NCI-H1417 treated with DMSO at 0.1 percent for 48 hours (cell line): ENCODE measurements at regions not wholly inside any gene's neighbourhood (a gene's known extent, or its start where the extent isn't known, plus 50 kb on each side); places are given as distances from the start of the nearest gene placed in this dataset.

Experiments used
- DNase-seq: peaks from one replicate; lab custom pipeline; 2025; lab: John Stamatoyannopoulos, UW

GRCh38 chr11:37512156-37512780 lies 914.2 kb upstream of the RAG2 start:
- DNase-seq = no peak

GRCh38 chr11:37511425-37511933 lies 913.4 kb upstream of the RAG2 start:
- no peak for DNase-seq

GRCh38 chr11:37509506-37509905 lies 911.5 kb upstream of the RAG2 start:
- DNase-seq = no peak

- no peak for DNase-seq
Measured at GRCh38 chr11:37506531-37506930, 908.5 kb upstream of the RAG2 start.

GRCh38 chr11:37505406-37505805 lies 907.4 kb upstream of the RAG2 start:
- no peak for DNase-seq

GRCh38 chr11:37504921-37505320 lies 906.9 kb upstream of the RAG2 start:
- no peak for DNase-seq

GRCh38 chr11:37504060-37504611 lies 906.1 kb upstream of the RAG2 start:
- DNase-seq = no peak

- DNase-seq = no peak
Measured at GRCh38 chr11:37503411-37504059, 905.5 kb upstream of the RAG2 start.

- DNase-seq = no peak
Measured at GRCh38 chr11:37502202-37502601, 904.2 kb upstream of the RAG2 start.

- DNase-seq = no peak
Measured at GRCh38 chr11:37500425-37500824, 902.4 kb upstream of the RAG2 start.

- DNase-seq = no peak
Measured at GRCh38 chr11:37497326-37497725, 899.3 kb upstream of the RAG2 start.

GRCh38 chr11:37496201-37496600 lies 898.2 kb upstream of the RAG2 start:
- DNase-seq = no peak

- no peak for DNase-seq
Measured at GRCh38 chr11:37484298-37484697, 886.3 kb upstream of the RAG2 start.

GRCh38 chr11:37483761-37484160 lies 885.7 kb upstream of the RAG2 start:
- no peak for DNase-seq

- no peak for DNase-seq
Measured at GRCh38 chr11:37474889-37475288, 876.9 kb upstream of the RAG2 start.

- DNase-seq = no peak
Measured at GRCh38 chr11:37468344-37468743, 870.3 kb upstream of the RAG2 start.

- no peak for DNase-seq
Measured at GRCh38 chr11:37465221-37465620, 867.2 kb upstream of the RAG2 start.

GRCh38 chr11:37459456-37459855 lies 861.4 kb upstream of the RAG2 start:
- DNase-seq = no peak

GRCh38 chr11:37456746-37457145 lies 858.7 kb upstream of the RAG2 start:
- no peak for DNase-seq

GRCh38 chr11:37451903-37452302 lies 853.9 kb upstream of the RAG2 start:
- DNase-seq = no peak

GRCh38 chr11:37450613-37451012 lies 852.6 kb upstream of the RAG2 start:
- no peak for DNase-seq

GRCh38 chr11:37449146-37449545 lies 851.1 kb upstream of the RAG2 start:
- DNase-seq = no peak

GRCh38 chr11:37442576-37442975 lies 844.5 kb upstream of the RAG2 start:
- no peak for DNase-seq
